GM12878 (cell line): ENCODE measurements at regions not wholly inside any gene's neighbourhood (a gene's known extent, or its start where the extent isn't known, plus 50 kb on each side); places are given as distances from the start of the nearest gene placed in this dataset.

ENCODE experiments used
- ATAC-seq: fragments of 200-7000 bp; cut with Tn5 transposase; 3 replicates; pipeline ENCODE4 v1.9.1; 2020; ENCODE audit warnings: mild to moderate bottlenecking, moderate library complexity
- BruUV-seq: library from RNA; stranded (reverse); fragments of 400-500 nt; replicated peaks from 2 replicates; lab custom pipeline; 2021; lab: Mats Ljungman, UMichigan
- CTCF ChIA-PET: fragments of 300-600 bp; sonication (Branson Sonifier 250); formaldehyde crosslinking; extraction: SDS; loops from one replicate; lab custom pipeline; 2021; ENCODE audit warnings: inconsistent platforms; lab: Yijun Ruan, JAX
- POLR2A ChIA-PET: fragments of 350-600 bp; formaldehyde crosslinking; extraction: SDS; loops from one replicate; lab custom pipeline; 2021; ENCODE audit warnings: inconsistent platforms; lab: Charles Lee
- RAD21 ChIA-PET: fragments of 300-600 bp; sonication (Branson Sonifier 250); formaldehyde crosslinking; loops from one replicate; lab custom pipeline; 2023; ENCODE audit warnings: antibody characterized with exemption; ENCODE audit not compliant: unreplicated experiment; lab: Charles Lee
- SMC1A ChIA-PET: fragments of 300-600 bp; sonication (Branson Sonifier 250); formaldehyde crosslinking; loops from one replicate; lab custom pipeline; 2023; ENCODE audit not compliant: unreplicated experiment, uncharacterized antibody; lab: Charles Lee
- DNase-seq: peaks from one replicate; pipeline ENCODE4 v3.0.0-alpha.2; 2011; ENCODE audit warnings: low read depth, low spot score
- FAIRE-seq: peaks from 3 replicates; lab custom pipeline; 2011; peaks lifted over from hg19 to GRCh38; lab: Jason Lieb, UNC
- H2AFZ ChIP-seq: 2 replicates; pipeline ENCODE4 v1.6.0; 2011; ENCODE audit warnings: low read depth, low read length, control low read depth; ENCODE audit not compliant: control insufficient read depth
- H3K27ac ChIP-seq: 2 replicates; pipeline ENCODE4 v1.5.1; 2011; ENCODE audit warnings: control low read depth; ENCODE audit not compliant: control insufficient read depth, insufficient read depth
- H3K27me3 ChIP-seq, 2 experiments: replicated peaks in 1 of 2; 2 replicates each; pipeline versions ENCODE4 v1.6.0 to v1.6.1; 2011; ENCODE audit warnings: low read length in 1 of 2; ENCODE audit not compliant: control insufficient read depth in 2 of 2, insufficient read depth in 2 of 2
- H3K36me3 ChIP-seq, 2 experiments: 2 replicates each; pipeline ENCODE4 v1.5.1; 2011; ENCODE audit warnings: low read length in 1 of 2; ENCODE audit not compliant: control insufficient read depth in 2 of 2, insufficient read depth in 2 of 2
- H3K4me1 ChIP-seq: 2 replicates; pipeline ENCODE4 v1.6.1; 2011; ENCODE audit warnings: mild to moderate bottlenecking, low read length, moderate library complexity, mixed read lengths; ENCODE audit not compliant: control insufficient read depth, insufficient read depth
- H3K4me2 ChIP-seq: 2 replicates; pipeline ENCODE4 v1.6.0; 2011; ENCODE audit warnings: control low read depth; ENCODE audit not compliant: control insufficient read depth, insufficient read depth
- H3K4me3 ChIP-seq: fragments of 200-600 bp; sonication (generic); 2 replicates; pipeline ENCODE4 v1.5.1; 2016
- H3K79me2 ChIP-seq: 2 replicates; pipeline ENCODE4 v1.6.0; 2011; ENCODE audit warnings: low read length; ENCODE audit not compliant: control insufficient read depth, insufficient read depth
- H3K9ac ChIP-seq: 2 replicates; pipeline ENCODE4 v1.8.0; 2011; ENCODE audit warnings: low read length, control low read depth, mixed read lengths; ENCODE audit not compliant: control insufficient read depth, insufficient read depth
- H3K9me3 ChIP-seq: replicated peaks from 3 replicates; pipeline ENCODE4 v1.5.1; 2011; ENCODE audit warnings: mild to moderate bottlenecking, low read length; ENCODE audit not compliant: control insufficient read depth, insufficient read depth
- H4K20me1 ChIP-seq: 2 replicates; pipeline ENCODE4 v1.6.0; 2011; ENCODE audit not compliant: control insufficient read depth, insufficient read depth
- BRCA1 ChIP-seq: IDR thresholded peaks from 2 replicates; pipeline ENCODE4 v1.6.1; 2011; ENCODE audit warnings: low read depth, low read length, improper control_type of control experiment
- CBX3 ChIP-seq: fragments of 200-600 bp; sonication (generic); IDR thresholded peaks from 2 replicates; pipeline ENCODE4 v1.6.1; 2016; ENCODE audit warnings: low read depth, borderline replicate concordance
- CBX5 ChIP-seq: sonication (generic); IDR thresholded peaks from 2 replicates; pipeline ENCODE4 v1.6.1; 2016; ENCODE audit warnings: low read depth, moderate library complexity, mild to moderate bottlenecking, inconsistent platforms
- CHD4 ChIP-seq: fragments of 200-600 bp; sonication (generic); IDR thresholded peaks from 2 replicates; pipeline ENCODE4 v1.6.1; 2016; ENCODE audit warnings: mild to moderate bottlenecking
- CREM ChIP-seq: IDR thresholded peaks from 2 replicates; pipeline ENCODE4 v1.6.1; 2014; ENCODE audit warnings: antibody characterized with exemption, low read depth
- KLF5 ChIP-seq: fragments of 450-650 bp; IDR thresholded peaks from 2 replicates; pipeline ENCODE4 v1.6.1; 2014; ENCODE audit warnings: mild to moderate bottlenecking; ENCODE audit not compliant: partially characterized antibody
- NRF1 ChIP-seq: conservative IDR thresholded peaks from 2 replicates; pipeline ENCODE4 v1.6.1; 2011; ENCODE audit warnings: mild to moderate bottlenecking, low read depth, low read length, improper control_type of control experiment
- PAX5 ChIP-seq: IDR thresholded peaks from 2 replicates; pipeline ENCODE4 v1.6.1; 2011; ENCODE audit warnings: low read depth, low read length, borderline replicate concordance
- PRDM15 ChIP-seq: fragments of 450-650 bp; formaldehyde crosslinking; IDR thresholded peaks from 2 replicates; pipeline ENCODE4 v1.4.0; 2020; ENCODE audit warnings: mild to moderate bottlenecking, moderate library complexity
- RELA ChIP-seq: fragments of 450-650 bp; IDR thresholded peaks from 2 replicates; pipeline ENCODE4 v1.8.0; 2014; ENCODE audit warnings: borderline replicate concordance; ENCODE audit not compliant: partially characterized antibody
- RELB ChIP-seq: fragments of 450-650 bp; IDR thresholded peaks from 2 replicates; pipeline ENCODE4 v1.6.1; 2017; ENCODE audit warnings: low read depth, mild to moderate bottlenecking, moderate library complexity
- REST ChIP-seq: IDR thresholded peaks from 2 replicates; pipeline ENCODE4 v1.6.1; 2012; ENCODE audit warnings: mild to moderate bottlenecking, low read depth, low read length
- RFX5 ChIP-seq: IDR thresholded peaks from 2 replicates; pipeline ENCODE4 v1.6.1; 2011; ENCODE audit warnings: low read depth, low read length, improper control_type of control experiment
- RUNX3 ChIP-seq: IDR thresholded peaks from 2 replicates; pipeline ENCODE4 v1.6.1; 2012; ENCODE audit warnings: low read length, inconsistent platforms
- SMAD5 ChIP-seq: IDR thresholded peaks from 2 replicates; pipeline ENCODE4 v1.6.1; 2016; ENCODE audit warnings: antibody characterized with exemption, low read depth
- SP1 ChIP-seq: IDR thresholded peaks from one replicate; pipeline ENCODE4 v1.6.1; 2011; ENCODE audit warnings: low read depth, low read length
- SPI1 ChIP-seq: IDR thresholded peaks from 2 replicates; pipeline ENCODE4 v1.6.1; 2011; ENCODE audit warnings: low read depth, mild to moderate bottlenecking, low read length, moderate library complexity, borderline replicate concordance; ENCODE audit not compliant: insufficient read depth
- ZNF207 ChIP-seq: fragments of 450-650 bp; IDR thresholded peaks from 2 replicates; pipeline ENCODE4 v1.6.1; 2014; ENCODE audit warnings: antibody characterized with exemption, mild to moderate bottlenecking, borderline replicate concordance
- ZNF217 ChIP-seq: fragments of 450-650 bp; IDR thresholded peaks from 2 replicates; pipeline ENCODE4 v1.6.1; 2017; ENCODE audit warnings: antibody characterized with exemption, mild to moderate bottlenecking
- WGBS: methylation state at CpG from one replicate; pipeline ENCODE4 v1.1.6; 2016; ENCODE audit warnings: low lambda C conversion rate; ENCODE audit not compliant: insufficient replicate concordance, insufficient coverage; ENCODE audit errors: missing lambda C conversion rate; 5-methylcytosine and 5-hydroxymethylcytosine counted together
- in situ Hi-C: fragments of 300-500 bp; cut with MboI; formaldehyde crosslinking; loops from 9 replicates; pipeline ENCODE4 v1.14.3; 2018; ENCODE audit warnings: mixed read lengths
- intact Hi-C: fragments of 100-400 bp; cut with micrococcal nuclease; formaldehyde crosslinking; loops from one replicate; pipeline ENCODE4 v1.14.2; 2022; ENCODE audit not compliant: unreplicated experiment

GRCh38 chr1:208866386-208866955 is 622.3 kb upstream of the PLXNA2 start:
- Histone ChIP-seq H3K4me2 (no peak overlapping the region), H3K4me3 (no peak overlapping the region), H3K9me3 (no peaks in the 10 kb centered on the region), H3K4me1 (no peaks in the 10 kb centered on the region), H3K36me3 (no peaks in the 10 kb centered on the region), H4K20me1 (no peaks in the 10 kb centered on the region), H3K27me3 (no peaks in the 10 kb centered on the region), H3K79me2 (no peaks in the 10 kb centered on the region), H3K27ac (no peak overlapping the region), H2AFZ (no peak overlapping the region), H3K9ac (no peak overlapping the region)
- DNase-seq = no peak
- ChIA-PET CTCF (no interaction called here), SMC1A (no interaction called here), RAD21 (no interaction called here), POLR2A (no interaction called here)
- no peak for ATAC-seq
- in situ Hi-C loops (no loop called here), intact Hi-C loops (no loop called here)
- TF ChIP-seq CBX5 = no peak
- TF ChIP-seq ZNF217 = no peak
- TF ChIP-seq CHD4 = no peak
- no peak for TF ChIP-seq KLF5
- TF ChIP-seq ZNF207 = no peak
- TF ChIP-seq CREM = no peak
- TF ChIP-seq RELB = no peak
- TF ChIP-seq NRF1 = no peak
- TF ChIP-seq SPI1 = no peak
- TF ChIP-seq CBX3 = no peak
- no peak for TF ChIP-seq BRCA1
- no peak for TF ChIP-seq PAX5
- no peak for TF ChIP-seq RFX5
- no peak for TF ChIP-seq RELA
- TF ChIP-seq SP1 = no peak
- no peak for TF ChIP-seq SMAD5
- no peak for TF ChIP-seq RUNX3
- TF ChIP-seq REST = no peak
- TF ChIP-seq PRDM15 (CRISPR knock-in tag) = no peak
- 55% methylated on average over 3 of the region's 3 CpGs for WGBS
- BruUV-seq = no TSS peak
- FAIRE-seq = no peak
